Fibroblast of lung (primary cell): ENCODE measurements at regions not wholly inside any gene's neighbourhood (a gene's known extent, or its start where the extent isn't known, plus 50 kb on each side); places are given as distances from the start of the nearest gene placed in this dataset.
"Not testable (repeated sequence)": the region's sequence is repeated elsewhere in the genome, so short reads cannot be mapped to it uniquely, and the experiment has no call there.

Source experiments
- CTCF ChIP-seq, 2 donors: IDR thresholded peaks in 1 of 2; conservative IDR thresholded peaks in 1 of 2; 1 replicate in 1 of 2; 2 replicates in 1 of 2; pipeline ENCODE4 v1.5.1; 2011 to 2012; ENCODE audit warnings: low read length in 2 of 2, control low read depth in 1 of 2, inconsistent platforms in 1 of 2, low read depth in 1 of 2, mild to moderate bottlenecking in 1 of 2
- EZH2 ChIP-seq: IDR thresholded peaks from 2 replicates; pipeline ENCODE4 v1.5.1; 2012; ENCODE audit warnings: low read length, control low read depth, mild to moderate bottlenecking; ENCODE audit errors: missing control alignments

GRCh38 chr7:84883570-84883969 is 303.3 kb downstream of the SEMA3D start:
- not testable (repeated sequence) for TF ChIP-seq CTCF (conservative IDR thresholded peaks at IDR 0.05 in 1 of 2, IDR thresholded peaks at IDR 0.05 in 1 of 2; ENCODE audit: low read depth in 1 of 2, low read length in 2 of 2); EZH2
